ENCODE measurements at regions not wholly inside any gene's neighbourhood (a gene's known extent, or its start where the extent isn't known, plus 50 kb on each side); places are given as distances from the start of the nearest gene placed in this dataset.

GRCh38 chr11:69928975-69929374 lies 109.8 kb upstream of the FGF3 start:
- Histone ChIP-seq H3K9ac (ENCODE audit: low read length) (no peak overlapping the region), H3K9me2 (ENCODE audit: insufficient read depth) (no peaks in the 10 kb centered on the region), H3K79me2 (ENCODE audit: insufficient read depth, low read length) (no peaks in the 10 kb centered on the region), H3K36me3 (ENCODE audit: control insufficient read depth in 1 of 2, insufficient read depth in 2 of 2, low read length in 2 of 2) (no peaks in the 10 kb centered on the region), H2AFZ (ENCODE audit: low read depth, low read length, poor library complexity, severe bottlenecking) (no peak overlapping the region), H3K4me3 (replicated peaks in 1 of 2; ENCODE audit: low read depth in 1 of 2, low read length in 2 of 2) (no peak overlapping the region), H4K20me1 (ENCODE audit: insufficient read depth) (no peaks in the 10 kb centered on the region), H3K4me2 (ENCODE audit: low read length) (no peak overlapping the region), H3K9me3 (ENCODE audit: control insufficient read depth in 1 of 2, insufficient read depth in 1 of 2, low read depth in 1 of 2, low read length in 2 of 2) (no peaks in the 10 kb centered on the region), H3K27ac (ENCODE audit: low read depth, low read length) (no peak overlapping the region), H3K4me1 (ENCODE audit: control insufficient read depth in 1 of 2, insufficient read depth in 2 of 2, low read length in 2 of 2) (no peaks in the 10 kb centered on the region), H3K27me3 (ENCODE audit: insufficient read depth, low read length) (no peaks in the 10 kb centered on the region)
- CTCF ChIA-PET = interaction anchor here (0.6 to 1.7 kb wide), 4 partner anchors 10 to 249 kb away, joined by 3 to 9 read pairs (median 4); no protein-coding TSS in a partner anchor
- no peak for TF ChIP-seq ATF3 (IDR thresholded peaks at IDR 0.05)
- TF ChIP-seq SIN3A (IDR thresholded peaks at IDR 0.05; ENCODE audit: low read depth) = no peak
- TF ChIP-seq SP1 (IDR thresholded peaks at IDR 0.05; ENCODE audit: low read depth) = no peak
- no peak for TF ChIP-seq POLR2A (IDR thresholded peaks at IDR 0.05; ENCODE audit: borderline replicate concordance, extremely low read depth, insufficient read depth, insufficient read length)
- TF ChIP-seq ELF1 (IDR thresholded peaks at IDR 0.05; ENCODE audit: borderline replicate concordance, low read depth) = no peak
- no peak for TF ChIP-seq EZH2 (IDR thresholded peaks at IDR 0.05)
- no peak for TF ChIP-seq CEBPB (IDR thresholded peaks at IDR 0.05; ENCODE audit: low read depth)
- no peak for TF ChIP-seq ZBTB33 (IDR thresholded peaks at IDR 0.05; ENCODE audit: extremely low read depth, insufficient replicate concordance, low read length)
- no TSS peak for BruUV-seq (replicated peaks)
- DNase-seq (ENCODE audit: low read depth, low spot score) = no peak
- POLR2A ChIA-PET = no interaction called here
- RAD21 ChIA-PET (ENCODE audit: low non-redundant PET in 1 of 2, low total read pairs in 2 of 2, uncharacterized antibody in 2 of 2, unreplicated experiment in 2 of 2) = no interaction called here
- intact Hi-C loops (cut with micrococcal nuclease) = no loop called here
- no peak for ATAC-seq

All from HCT116 (cell line).